CD14-positive monocyte (primary cell): ENCODE measurements at regions not wholly inside any gene's neighbourhood (a gene's known extent, or its start where the extent isn't known, plus 50 kb on each side); places are given as distances from the start of the nearest gene placed in this dataset.

Experiments used
- DNase-seq, 3 donors: peaks; one replicate each; pipeline ENCODE4 v3.0.0-alpha.2; 2011 to 2022
- H2AFZ ChIP-seq: 2 replicates; pipeline ENCODE4 v1.6.0; 2012; ENCODE audit warnings: mild to moderate bottlenecking, low read depth, low read length, inconsistent platforms; ENCODE audit not compliant: insufficient read depth, poor library complexity, severe bottlenecking
- H3K27ac ChIP-seq, 2 donors: 1 replicate in 1 of 2; 2 replicates in 1 of 2; pipeline ENCODE4 v1.5.1; 2012 to 2013; ENCODE audit warnings: low read length in 2 of 2, control low read depth in 1 of 2, inconsistent platforms in 1 of 2, low read depth in 1 of 2, mild to moderate bottlenecking in 1 of 2
- H3K27me3 ChIP-seq, 2 donors: one replicate each; pipeline versions ENCODE4 v1.6.0 to v1.6.1; 2011 to 2013; ENCODE audit warnings: low read length in 2 of 2; ENCODE audit not compliant: control insufficient read depth in 2 of 2, insufficient read depth in 2 of 2
- H3K36me3 ChIP-seq, 2 donors: replicated peaks in 1 of 2; 1 replicate in 1 of 2; 2 replicates in 1 of 2; pipeline versions ENCODE4 v1.5.1 to v1.6.1; 2012 to 2013; ENCODE audit warnings: low read length in 2 of 2, control low read depth in 1 of 2, inconsistent platforms in 1 of 2, mild to moderate bottlenecking in 1 of 2; ENCODE audit not compliant: insufficient read depth in 2 of 2, control insufficient read depth in 1 of 2
- H3K4me1 ChIP-seq, 2 donors: 1 replicate in 1 of 2; 2 replicates in 1 of 2; pipeline versions ENCODE4 v1.5.1 to v1.6.1; 2012 to 2013; ENCODE audit warnings: low read length in 2 of 2, control low read depth in 1 of 2, inconsistent platforms in 1 of 2, mild to moderate bottlenecking in 1 of 2, moderate library complexity in 1 of 2; ENCODE audit not compliant: insufficient read depth in 2 of 2, control insufficient read depth in 1 of 2
- H3K4me2 ChIP-seq: replicated peaks from 2 replicates; pipeline ENCODE3; 2012; ENCODE audit warnings: low read length, moderate library complexity, mild to moderate bottlenecking; ENCODE audit not compliant: poor library complexity, severe bottlenecking; ENCODE audit errors: extremely low read depth
- H3K4me3 ChIP-seq, 3 experiments: fragments of 200-600 bp in 1 of 3; sonication (generic) in 1 of 3; replicated peaks in 1 of 3; 1 replicate in 2 of 3; 2 replicates in 1 of 3; pipeline ENCODE4 v1.5.1; 2011 to 2013; ENCODE audit warnings: low read length in 3 of 3, mild to moderate bottlenecking in 3 of 3, control low read depth in 2 of 3, low read depth in 2 of 3, inconsistent platforms in 1 of 3, moderate library complexity in 1 of 3
- H3K79me2 ChIP-seq: 2 replicates; pipeline ENCODE4 v1.6.0; 2012; ENCODE audit warnings: mild to moderate bottlenecking, control low read depth, inconsistent platforms, low read length, moderate library complexity; ENCODE audit not compliant: insufficient read depth
- H3K9ac ChIP-seq: 2 replicates; pipeline ENCODE4 v1.6.0; 2017; ENCODE audit warnings: low read length, mild to moderate bottlenecking; ENCODE audit not compliant: insufficient read depth, poor library complexity, severe bottlenecking
- H3K9me3 ChIP-seq, 2 donors: replicated peaks in 1 of 2; 1 replicate in 1 of 2; 2 replicates in 1 of 2; pipeline versions ENCODE4 v1.5.1 to v1.6.1; 2012 to 2013; ENCODE audit warnings: low read length in 2 of 2, control low read depth in 1 of 2; ENCODE audit not compliant: control insufficient read depth in 1 of 2, insufficient read depth in 1 of 2
- H4K20me1 ChIP-seq: 2 replicates; pipeline ENCODE4 v1.6.0; 2012; ENCODE audit warnings: mild to moderate bottlenecking, low read length, control low read depth, moderate library complexity; ENCODE audit not compliant: insufficient read depth
- H3K27ac Mint-ChIP-seq, 7 donors: one replicate each; pipeline ENCODE4 v1.8.0; 2020; ENCODE audit warnings: mild to moderate bottlenecking in 7 of 7, mixed read lengths in 7 of 7, moderate library complexity in 6 of 7, inconsistent platforms in 2 of 7
- H3K27me3 Mint-ChIP-seq, 3 donors: one replicate each; pipeline ENCODE4 v1.8.0; 2021 to 2022; ENCODE audit warnings: low read depth in 3 of 3, mild to moderate bottlenecking in 3 of 3, mixed read lengths in 3 of 3, moderate library complexity in 3 of 3, inconsistent platforms in 1 of 3
- H3K36me3 Mint-ChIP-seq, 2 donors: one replicate each; pipeline ENCODE4 v1.8.0; 2020; ENCODE audit warnings: mixed read lengths in 2 of 2, inconsistent platforms in 1 of 2, mild to moderate bottlenecking in 1 of 2
- H3K4me1 Mint-ChIP-seq: one replicate; pipeline ENCODE4 v1.8.0; 2020; ENCODE audit warnings: mild to moderate bottlenecking, mixed read lengths
- H3K4me3 Mint-ChIP-seq, 2 donors: one replicate each; pipeline ENCODE4 v1.8.0; 2020; ENCODE audit warnings: mild to moderate bottlenecking in 2 of 2, mixed read lengths in 2 of 2, moderate library complexity in 1 of 2
- H3K9me3 Mint-ChIP-seq, 7 donors: one replicate each; pipeline ENCODE4 v1.8.0; 2020 to 2022; ENCODE audit warnings: mixed read lengths in 7 of 7, mild to moderate bottlenecking in 6 of 7, moderate library complexity in 6 of 7, inconsistent platforms in 2 of 7
- WGBS: methylation state at CpG from one replicate; pipeline ENCODE4 v1.1.5; 2013; ENCODE audit warnings: missing lambda C conversion rate; ENCODE audit not compliant: insufficient coverage; 5-methylcytosine and 5-hydroxymethylcytosine counted together
- intact Hi-C, 2 donors: fragments of 100-400 bp; cut with micrococcal nuclease; formaldehyde crosslinking; loops; one replicate each; pipeline versions ENCODE4 v1.15.0 to v1.15.1; 2023
- TF ChIP-seq, protein P1 (sequence below): fragments of 200-600 bp; IDR thresholded peaks from one replicate; pipeline ENCODE4 v1.8.0; 2022; ENCODE audit warnings: antibody characterized with exemption, mild to moderate bottlenecking

DNA sequence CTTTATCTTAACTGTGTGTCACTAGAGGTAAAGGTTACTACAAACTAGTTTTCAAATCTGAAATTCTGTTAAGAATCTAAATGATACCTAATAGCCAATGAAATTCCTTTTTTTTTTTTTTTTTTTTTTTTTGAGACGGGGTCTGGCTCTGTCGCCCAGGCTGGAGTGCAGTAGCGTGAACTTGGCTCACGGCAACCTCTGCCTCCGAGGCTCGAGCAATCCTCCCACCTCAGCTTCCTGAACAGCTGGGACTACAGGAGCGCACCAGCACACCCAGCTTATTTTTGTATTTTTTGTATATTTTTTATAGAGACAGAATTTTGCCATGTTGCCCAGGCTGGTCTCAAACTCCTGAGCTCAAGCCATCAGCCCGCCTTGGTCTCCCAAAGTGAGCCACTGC, 160.3 kb upstream of the NEBL start:
- H3K27me3 Mint-ChIP-seq = peaks cover 0 to 1% (median 0%) of the 10 kb centered on the region in 3 donors
- Histone ChIP-seq H3K79me2 (no peaks in the 10 kb centered on the region), H3K27me3 (no peaks in the 10 kb centered on the region)

DNA sequence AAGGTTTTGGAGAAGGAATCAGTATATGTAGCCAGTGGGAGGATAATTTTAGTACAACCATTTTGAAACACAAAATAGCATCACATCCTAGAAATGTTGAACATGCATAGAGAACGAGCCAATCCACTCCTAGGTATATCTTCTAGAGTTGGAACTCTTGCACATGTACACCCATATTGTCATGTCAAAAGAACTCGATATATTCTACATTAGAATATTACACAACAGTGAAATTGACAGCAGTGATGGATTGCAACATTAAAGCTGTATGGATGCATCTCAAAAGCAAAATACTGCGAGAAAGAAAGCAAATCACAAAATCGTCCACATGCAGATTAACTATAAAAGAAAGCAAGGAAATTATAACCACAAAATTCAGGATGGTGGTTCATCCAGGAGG, 159.3 kb upstream of the NEBL start:
- H3K9ac ChIP-seq = no peak overlapping the region
- Mint-ChIP-seq H3K27me3 (peaks cover 0 to 4% (median 0%) of the 10 kb centered on the region in 3 donors), H3K27ac (no peak overlapping the region), H3K4me3 (no peak overlapping the region), H3K4me1 (no peaks in the 10 kb centered on the region), H3K36me3 (no peaks in the 10 kb centered on the region), H3K9me3 (peaks cover 2 to 24% (median 10%) of the 10 kb centered on the region in 7 donors)
- H3K36me3 ChIP-seq = no peaks in the 10 kb centered on the region
- H3K27me3 ChIP-seq = no peaks in the 10 kb centered on the region
- intact Hi-C loops = no loop called here
- peaks cover 0 to 11% of the 10 kb centered on the region in 2 donors for H3K9me3 ChIP-seq
- TF ChIP-seq, protein P1, sequence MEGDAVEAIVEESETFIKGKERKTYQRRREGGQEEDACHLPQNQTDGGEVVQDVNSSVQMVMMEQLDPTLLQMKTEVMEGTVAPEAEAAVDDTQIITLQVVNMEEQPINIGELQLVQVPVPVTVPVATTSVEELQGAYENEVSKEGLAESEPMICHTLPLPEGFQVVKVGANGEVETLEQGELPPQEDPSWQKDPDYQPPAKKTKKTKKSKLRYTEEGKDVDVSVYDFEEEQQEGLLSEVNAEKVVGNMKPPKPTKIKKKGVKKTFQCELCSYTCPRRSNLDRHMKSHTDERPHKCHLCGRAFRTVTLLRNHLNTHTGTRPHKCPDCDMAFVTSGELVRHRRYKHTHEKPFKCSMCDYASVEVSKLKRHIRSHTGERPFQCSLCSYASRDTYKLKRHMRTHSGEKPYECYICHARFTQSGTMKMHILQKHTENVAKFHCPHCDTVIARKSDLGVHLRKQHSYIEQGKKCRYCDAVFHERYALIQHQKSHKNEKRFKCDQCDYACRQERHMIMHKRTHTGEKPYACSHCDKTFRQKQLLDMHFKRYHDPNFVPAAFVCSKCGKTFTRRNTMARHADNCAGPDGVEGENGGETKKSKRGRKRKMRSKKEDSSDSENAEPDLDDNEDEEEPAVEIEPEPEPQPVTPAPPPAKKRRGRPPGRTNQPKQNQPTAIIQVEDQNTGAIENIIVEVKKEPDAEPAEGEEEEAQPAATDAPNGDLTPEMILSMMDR = no peak
- no peaks in the 10 kb centered on the region for H3K79me2 ChIP-seq
- H3K27ac ChIP-seq = no peak overlapping the region
- H3K4me1 ChIP-seq = no peaks in the 10 kb centered on the region
- H3K4me3 ChIP-seq = no peak overlapping the region
- H3K4me2 ChIP-seq = no peak overlapping the region
- no peak for DNase-seq
- H2AFZ ChIP-seq = no peak overlapping the region
- H4K20me1 ChIP-seq = no peaks in the 10 kb centered on the region
- no CpG with 5 or more reads among the region's 4 CpGs for WGBS

More for the DNA sequence above, 160.3 kb upstream of the NEBL start:
- no peak overlapping the region for H3K9ac ChIP-seq
- intact Hi-C loops = no loop called here
- no peaks in the 10 kb centered on the region for H3K36me3 ChIP-seq
- no peak for DNase-seq
- H4K20me1 ChIP-seq = no peaks in the 10 kb centered on the region
- Mint-ChIP-seq H3K36me3 (no peaks in the 10 kb centered on the region), H3K4me3 (no peak overlapping the region), H3K4me1 (no peaks in the 10 kb centered on the region), H3K9me3 (peaks cover 0 to 21% (median 4%) of the 10 kb centered on the region in 7 donors), H3K27ac (no peak overlapping the region)
- H3K4me1 ChIP-seq = no peaks in the 10 kb centered on the region
- TF ChIP-seq, protein P1 = no peak
- H2AFZ ChIP-seq = no peak overlapping the region
- H3K27ac ChIP-seq = no peak overlapping the region
- no peak overlapping the region for H3K4me3 ChIP-seq
- H3K4me2 ChIP-seq = no peak overlapping the region
- H3K9me3 ChIP-seq = peaks cover 0 to 6% of the 10 kb centered on the region in 2 donors
- whole genome bisulfite sequencing = 100% methylated on average over 1 of the region's 8 CpGs
